ENCODE measurements at regions not wholly inside any gene's neighbourhood (a gene's known extent, or its start where the extent isn't known, plus 50 kb on each side); places are given as distances from the start of the nearest gene placed in this dataset.

DNA sequence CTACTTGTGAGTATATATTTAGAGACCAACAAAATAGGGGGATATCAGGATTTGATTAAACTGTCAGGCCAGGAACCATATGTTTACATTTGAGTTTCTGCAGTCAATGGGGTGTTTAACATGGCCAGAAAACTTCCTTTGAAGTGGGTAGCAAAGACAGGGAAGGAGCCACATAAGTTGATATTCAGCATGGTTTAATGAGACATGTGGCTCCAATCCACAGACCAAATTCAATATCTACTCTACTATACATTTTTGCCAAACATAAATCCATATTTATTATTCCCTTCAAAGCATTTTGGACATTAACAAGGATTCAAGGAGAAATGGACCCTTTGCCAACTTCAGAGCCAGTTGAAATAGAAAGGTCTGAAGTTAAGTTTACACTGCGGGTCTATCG, 99.8 kb downstream of the TAF11L14 start:
- Histone ChIP-seq H2AFZ (ENCODE audit: low read depth, low read length) (no peak overlapping the region), H3K4me3 (no peak overlapping the region), H4K20me1 (replicated peaks; ENCODE audit: control insufficient read depth, insufficient read depth, low read length) (no peaks in the 10 kb centered on the region), H3K9me3 (replicated peaks; ENCODE audit: control insufficient read depth, insufficient read depth, low read depth, low read length) (no peaks in the 10 kb centered on the region), H3K36me3 (ENCODE audit: control insufficient read depth, insufficient read depth, low read length) (no peaks in the 10 kb centered on the region), H3K9me1 (ENCODE audit: control insufficient read depth, insufficient read depth, low read length) (no peaks in the 10 kb centered on the region), H3K9ac (ENCODE audit: insufficient read depth in 1 of 2, low read depth in 2 of 2, low read length in 2 of 2) (no peak overlapping the region), H3K4me2 (ENCODE audit: insufficient read depth, low read length) (no peak overlapping the region), H3K4me1 (replicated peaks in 1 of 2; ENCODE audit: control insufficient read depth in 2 of 2, insufficient read depth in 2 of 2, low read length in 2 of 2) (no peaks in the 10 kb centered on the region), H3K27me3 (ENCODE audit: control insufficient read depth in 2 of 2, insufficient read depth in 2 of 2, low read length in 2 of 2) (no peaks in the 10 kb centered on the region), H3K79me2 (ENCODE audit: control insufficient read depth, insufficient read depth, low read length) (no peaks in the 10 kb centered on the region), H3K27ac (ENCODE audit: extremely low read depth, low read depth, low read length) (no peak overlapping the region)
- no TSS peak for BruUV-seq (replicated peaks)
- WGBS (ENCODE audit: insufficient coverage, low coverage, missing lambda C conversion rate), result 0% methylated on average over 2 of the region's 2 CpGs
- intact Hi-C loops (cut with micrococcal nuclease) (no loop called here), in situ Hi-C loops (cut with MboI) (no loop called here)
- ChIA-PET POLR2A (no interaction called here), CTCF (ENCODE audit: low intra/inter-chr PET ratio) (no interaction called here)
- TF ChIP-seq, protein P1, sequence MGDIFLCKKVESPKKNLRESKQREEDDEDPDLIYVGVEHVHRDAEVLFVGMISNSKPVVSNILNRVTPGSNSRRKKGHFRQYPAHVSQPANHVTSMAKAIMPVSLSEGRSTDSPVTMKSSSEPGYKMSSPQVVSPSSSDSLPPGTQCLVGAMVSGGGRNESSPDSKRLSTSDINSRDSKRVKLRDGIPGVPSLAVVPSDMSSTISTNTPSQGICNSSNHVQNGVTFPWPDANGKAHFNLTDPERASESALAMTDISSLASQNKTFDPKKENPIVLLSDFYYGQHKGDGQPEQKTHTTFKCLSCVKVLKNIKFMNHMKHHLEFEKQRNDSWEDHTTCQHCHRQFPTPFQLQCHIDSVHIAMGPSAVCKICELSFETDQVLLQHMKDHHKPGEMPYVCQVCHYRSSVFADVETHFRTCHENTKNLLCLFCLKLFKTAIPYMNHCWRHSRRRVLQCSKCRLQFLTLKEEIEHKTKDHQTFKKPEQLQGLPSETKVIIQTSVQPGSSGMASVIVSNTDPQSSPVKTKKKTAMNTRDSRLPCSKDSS (IDR thresholded peaks at IDR 0.05; ENCODE audit: low read depth, partially characterized antibody), result no peak
- TF ChIP-seq, protein P2, sequence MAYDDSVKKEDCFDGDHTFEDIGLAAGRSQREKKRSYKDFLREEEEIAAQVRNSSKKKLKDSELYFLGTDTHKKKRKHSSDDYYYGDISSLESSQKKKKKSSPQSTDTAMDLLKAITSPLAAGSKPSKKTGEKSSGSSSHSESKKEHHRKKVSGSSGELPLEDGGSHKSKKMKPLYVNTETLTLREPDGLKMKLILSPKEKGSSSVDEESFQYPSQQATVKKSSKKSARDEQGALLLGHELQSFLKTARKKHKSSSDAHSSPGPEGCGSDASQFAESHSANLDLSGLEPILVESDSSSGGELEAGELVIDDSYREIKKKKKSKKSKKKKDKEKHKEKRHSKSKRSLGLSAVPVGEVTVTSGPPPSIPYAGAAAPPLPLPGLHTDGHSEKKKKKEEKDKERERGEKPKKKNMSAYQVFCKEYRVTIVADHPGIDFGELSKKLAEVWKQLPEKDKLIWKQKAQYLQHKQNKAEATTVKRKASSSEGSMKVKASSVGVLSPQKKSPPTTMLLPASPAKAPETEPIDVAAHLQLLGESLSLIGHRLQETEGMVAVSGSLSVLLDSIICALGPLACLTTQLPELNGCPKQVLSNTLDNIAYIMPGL (CRISPR knock-in tag; IDR thresholded peaks at IDR 0.05), result no peak
- TF ChIP-seq ARNT (IDR thresholded peaks at IDR 0.05) (no peak), DEAF1 (CRISPR knock-in tag; IDR thresholded peaks at IDR 0.05) (no peak), SRSF7 (optimal IDR thresholded peaks at IDR 0.05; ENCODE audit: low read depth, low read length) (no peak), ZNF589 (CRISPR knock-in tag; IDR thresholded peaks at IDR 0.05; ENCODE audit: low read depth) (no peak), DDX20 (tag; IDR thresholded peaks at IDR 0.05; ENCODE audit: low read depth) (no peak), NONO (IDR thresholded peaks at IDR 0.05; ENCODE audit: low read depth in 2 of 2, low read length in 1 of 2) (no peak), SRSF9 (IDR thresholded peaks at IDR 0.05; ENCODE audit: borderline replicate concordance, low read depth, low read length) (no peak)
- TF ChIP-seq, protein P3, sequence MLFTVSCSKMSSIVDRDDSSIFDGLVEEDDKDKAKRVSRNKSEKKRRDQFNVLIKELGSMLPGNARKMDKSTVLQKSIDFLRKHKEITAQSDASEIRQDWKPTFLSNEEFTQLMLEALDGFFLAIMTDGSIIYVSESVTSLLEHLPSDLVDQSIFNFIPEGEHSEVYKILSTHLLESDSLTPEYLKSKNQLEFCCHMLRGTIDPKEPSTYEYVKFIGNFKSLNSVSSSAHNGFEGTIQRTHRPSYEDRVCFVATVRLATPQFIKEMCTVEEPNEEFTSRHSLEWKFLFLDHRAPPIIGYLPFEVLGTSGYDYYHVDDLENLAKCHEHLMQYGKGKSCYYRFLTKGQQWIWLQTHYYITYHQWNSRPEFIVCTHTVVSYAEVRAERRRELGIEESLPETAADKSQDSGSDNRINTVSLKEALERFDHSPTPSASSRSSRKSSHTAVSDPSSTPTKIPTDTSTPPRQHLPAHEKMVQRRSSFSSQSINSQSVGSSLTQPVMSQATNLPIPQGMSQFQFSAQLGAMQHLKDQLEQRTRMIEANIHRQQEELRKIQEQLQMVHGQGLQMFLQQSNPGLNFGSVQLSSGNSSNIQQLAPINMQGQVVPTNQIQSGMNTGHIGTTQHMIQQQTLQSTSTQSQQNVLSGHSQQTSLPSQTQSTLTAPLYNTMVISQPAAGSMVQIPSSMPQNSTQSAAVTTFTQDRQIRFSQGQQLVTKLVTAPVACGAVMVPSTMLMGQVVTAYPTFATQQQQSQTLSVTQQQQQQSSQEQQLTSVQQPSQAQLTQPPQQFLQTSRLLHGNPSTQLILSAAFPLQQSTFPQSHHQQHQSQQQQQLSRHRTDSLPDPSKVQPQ (CRISPR knock-in tag; IDR thresholded peaks at IDR 0.05; ENCODE audit: borderline replicate concordance), result no peak
- DNase-seq (ENCODE audit: extremely low read depth in 1 of 4, low spot score in 3 of 4) (no peak), FAIRE-seq (no peak), ATAC-seq (no peak)
